Activated B cell treated with CpG ODN at 0.5 μM for 24 hours (primary cell): ENCODE measurements at regions not wholly inside any gene's neighbourhood (a gene's known extent, or its start where the extent isn't known, plus 50 kb on each side); places are given as distances from the start of the nearest gene placed in this dataset.
"Not testable (repeated sequence)": the region's sequence is repeated elsewhere in the genome, so short reads cannot be mapped to it uniquely, and the experiment has no call there.

Source experiments
- ATAC-seq: fragments of 200-7000 bp; cut with Tn5 transposase; one replicate; pipeline ENCODE4 v1.10.0; 2021; ENCODE audit warnings: low read depth, mild to moderate bottlenecking, moderate library complexity
- CTCF ChIA-PET: fragments of 350-600 bp; sonication (Branson Sonifier 250); formaldehyde crosslinking; loops from one replicate; lab custom pipeline; 2021; ENCODE audit warnings: antibody characterized with exemption; lab: Charles Lee
- POLR2A ChIA-PET: fragments of 350-600 bp; sonication (Branson Sonifier 250); formaldehyde crosslinking; loops from one replicate; lab custom pipeline; 2021; ENCODE audit warnings: antibody characterized with exemption; lab: Charles Lee
- DNase-seq: peaks from one replicate; pipeline ENCODE4 v3.0.0; 2022
- H3K27ac Mint-ChIP-seq: one replicate; pipeline ENCODE4 v1.8.0; 2020; ENCODE audit warnings: mixed read lengths
- H3K27me3 Mint-ChIP-seq: one replicate; pipeline ENCODE4 v1.8.0; 2021; ENCODE audit warnings: mixed read lengths
- H3K36me3 Mint-ChIP-seq: one replicate; pipeline ENCODE4 v1.8.0; 2021; ENCODE audit warnings: low read depth, mixed read lengths
- H3K4me1 Mint-ChIP-seq: one replicate; pipeline ENCODE4 v1.8.0; 2021; ENCODE audit warnings: mixed read lengths
- H3K4me3 Mint-ChIP-seq: one replicate; pipeline ENCODE4 v1.8.0; 2020; ENCODE audit warnings: mild to moderate bottlenecking, mixed read lengths
- H3K9me3 Mint-ChIP-seq: one replicate; pipeline ENCODE4 v1.8.0; 2020; ENCODE audit warnings: mixed read lengths
- intact Hi-C: fragments of 100-400 bp; cut with micrococcal nuclease; formaldehyde crosslinking; loops from one replicate; pipeline ENCODE4 v1.15.1; 2024
- TF ChIP-seq, protein P1 (sequence below): fragments of 200-600 bp; IDR thresholded peaks from one replicate; pipeline ENCODE4 v1.8.0; 2022; ENCODE audit warnings: antibody characterized with exemption, mild to moderate bottlenecking

DNA sequence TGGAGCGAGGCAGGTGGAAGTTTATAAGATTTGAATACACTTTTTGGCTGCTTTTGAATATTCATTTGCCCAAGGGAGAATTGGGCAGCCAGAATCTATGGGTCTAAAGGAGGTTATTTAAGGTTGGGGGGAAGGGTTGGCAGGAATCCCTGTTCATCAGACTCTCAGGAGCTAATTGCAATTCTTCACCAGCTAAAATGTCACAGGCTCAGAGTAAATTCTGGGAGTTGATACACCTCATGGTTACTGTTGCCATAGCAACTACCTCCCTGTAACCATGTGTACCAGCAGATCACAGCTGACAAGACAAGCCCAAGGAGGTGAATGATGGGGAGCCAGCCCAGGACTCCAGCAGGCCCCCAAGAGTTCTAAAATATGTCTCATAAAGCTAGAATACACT, 75.5 kb downstream of the CAMK2N1 start:
- TF ChIP-seq, protein P1, sequence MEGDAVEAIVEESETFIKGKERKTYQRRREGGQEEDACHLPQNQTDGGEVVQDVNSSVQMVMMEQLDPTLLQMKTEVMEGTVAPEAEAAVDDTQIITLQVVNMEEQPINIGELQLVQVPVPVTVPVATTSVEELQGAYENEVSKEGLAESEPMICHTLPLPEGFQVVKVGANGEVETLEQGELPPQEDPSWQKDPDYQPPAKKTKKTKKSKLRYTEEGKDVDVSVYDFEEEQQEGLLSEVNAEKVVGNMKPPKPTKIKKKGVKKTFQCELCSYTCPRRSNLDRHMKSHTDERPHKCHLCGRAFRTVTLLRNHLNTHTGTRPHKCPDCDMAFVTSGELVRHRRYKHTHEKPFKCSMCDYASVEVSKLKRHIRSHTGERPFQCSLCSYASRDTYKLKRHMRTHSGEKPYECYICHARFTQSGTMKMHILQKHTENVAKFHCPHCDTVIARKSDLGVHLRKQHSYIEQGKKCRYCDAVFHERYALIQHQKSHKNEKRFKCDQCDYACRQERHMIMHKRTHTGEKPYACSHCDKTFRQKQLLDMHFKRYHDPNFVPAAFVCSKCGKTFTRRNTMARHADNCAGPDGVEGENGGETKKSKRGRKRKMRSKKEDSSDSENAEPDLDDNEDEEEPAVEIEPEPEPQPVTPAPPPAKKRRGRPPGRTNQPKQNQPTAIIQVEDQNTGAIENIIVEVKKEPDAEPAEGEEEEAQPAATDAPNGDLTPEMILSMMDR = no peak
- DNase-seq (no peak), ATAC-seq (no peak)
- no peak overlapping the region for H3K27ac Mint-ChIP-seq
- POLR2A ChIA-PET = no interaction called here
- peaks cover 13% of the 10 kb centered on the region for H3K27me3 Mint-ChIP-seq
- H3K4me3 Mint-ChIP-seq = no peak overlapping the region
- H3K9me3 Mint-ChIP-seq = no peaks in the 10 kb centered on the region
- H3K4me1 Mint-ChIP-seq = peaks cover 16% of the 10 kb centered on the region
- intact Hi-C loops = no loop called here
- CTCF ChIA-PET = no interaction called here
- no peaks in the 10 kb centered on the region for H3K36me3 Mint-ChIP-seq

GRCh38 chr1:20409971-20410370, 76.0 kb downstream of the CAMK2N1 start:
- no peak overlapping the region for H3K27ac Mint-ChIP-seq
- TF ChIP-seq, protein P1 = no peak
- peaks cover 21% of the 10 kb centered on the region for H3K4me1 Mint-ChIP-seq
- DNase-seq = no peak
- ChIA-PET CTCF (no interaction called here), POLR2A (no interaction called here)
- ATAC-seq = no peak
- no peaks in the 10 kb centered on the region for H3K36me3 Mint-ChIP-seq
- intact Hi-C loops = no loop called here
- H3K9me3 Mint-ChIP-seq = no peaks in the 10 kb centered on the region
- no peak overlapping the region for H3K4me3 Mint-ChIP-seq
- peaks cover 17% of the 10 kb centered on the region for H3K27me3 Mint-ChIP-seq

DNA sequence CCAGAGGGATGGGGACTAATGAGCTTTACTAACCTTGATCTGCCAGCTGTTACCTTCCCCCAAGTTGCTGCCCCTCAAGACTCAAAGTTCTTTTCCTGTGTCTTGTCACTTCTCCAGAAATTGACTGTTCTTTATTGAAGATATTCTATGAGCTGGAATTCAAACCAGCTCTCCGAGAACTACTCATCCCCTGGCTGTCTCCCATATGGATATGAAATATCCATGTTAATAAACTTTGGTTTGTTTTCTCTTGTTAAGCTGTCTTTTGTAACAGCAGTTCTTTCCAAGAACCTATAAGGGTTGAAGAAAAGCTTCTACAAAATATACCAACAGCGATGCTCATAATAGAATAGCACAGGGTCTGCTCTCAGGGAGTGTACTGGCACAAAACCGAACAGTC, 77.0 kb downstream of the CAMK2N1 start:
- Mint-ChIP-seq H3K36me3 (no peaks in the 10 kb centered on the region), H3K27ac (no peak overlapping the region), H3K27me3 (peaks cover 22% of the 10 kb centered on the region), H3K4me1 (peaks cover 28% of the 10 kb centered on the region), H3K4me3 (no peak overlapping the region), H3K9me3 (no peaks in the 10 kb centered on the region)
- ChIA-PET CTCF (no interaction called here), POLR2A (no interaction called here)
- intact Hi-C loops = no loop called here
- TF ChIP-seq, protein P1 = no peak
- DNase-seq = no peak
- ATAC-seq = no peak

GRCh38 chr1:20408133-20408650, 77.8 kb downstream of the CAMK2N1 start:
- CTCF ChIA-PET, H3K36me3 Mint-ChIP-seq, intact Hi-C loops: not testable (repeated sequence)

GRCh38 chr1:20405893-20406604, 80.0 kb downstream of the CAMK2N1 start:
- CTCF ChIA-PET = no interaction called here
- Mint-ChIP-seq H3K27ac (peak overlapping the region; percentile 38), H3K4me3 (no peak overlapping the region), H3K27me3 (peaks cover 35% of the 10 kb centered on the region), H3K9me3 (no peaks in the 10 kb centered on the region), H3K4me1 (peaks cover 36% of the 10 kb centered on the region), H3K36me3 (no peaks in the 10 kb centered on the region)
- POLR2A ChIA-PET = no interaction called here
- intact Hi-C loops = loop anchor here (2.0 kb wide), 1 partner anchor 21 kb away; no protein-coding TSS in a partner anchor
- ATAC-seq (peak; percentile 59), DNase-seq (no peak)
- TF ChIP-seq, protein P1 = no peak

More at GRCh38 chr1:20408133-20408650, 77.8 kb downstream of the CAMK2N1 start:
- peaks cover 24% of the 10 kb centered on the region for H3K27me3 Mint-ChIP-seq
- POLR2A ChIA-PET, ATAC-seq, H3K9me3 Mint-ChIP-seq, H3K4me3 Mint-ChIP-seq, H3K27ac Mint-ChIP-seq, DNase-seq: not testable (repeated sequence)
- peaks cover 34% of the 10 kb centered on the region for H3K4me1 Mint-ChIP-seq
